HEK293 (cell line): ENCODE measurements at regions not wholly inside any gene's neighbourhood (a gene's known extent, or its start where the extent isn't known, plus 50 kb on each side); places are given as distances from the start of the nearest gene placed in this dataset.
"Not testable (repeated sequence)": the region's sequence is repeated elsewhere in the genome, so short reads cannot be mapped to it uniquely, and the experiment has no call there.

Experiments
- CTCF ChIA-PET: fragments of 350-600 bp; formaldehyde crosslinking; extraction: SDS; loops from one replicate; lab custom pipeline; 2021; ENCODE audit warnings: antibody characterized with exemption; lab: Yijun Ruan, JAX
- POLR2A ChIA-PET: fragments of 300-600 bp; formaldehyde crosslinking; extraction: SDS; loops from one replicate; lab custom pipeline; 2020; ENCODE audit warnings: antibody characterized with exemption, inconsistent platforms; lab: Yijun Ruan, JAX
- H3K27ac ChIP-seq: fragments of 200-500 bp; sonication (Bioruptor generic); 2 replicates; pipeline ENCODE4 v1.5.1; 2014; ENCODE audit warnings: low read depth, low read length, control low read depth, inconsistent platforms; ENCODE audit errors: extremely low read depth
- H3K36me3 ChIP-seq, 2 experiments: fragments of 200-500 bp in 1 of 2; sonication (Bioruptor generic) in 1 of 2; 1 replicate in 1 of 2; 2 replicates in 1 of 2; pipeline ENCODE4 v1.5.1; 2014 to 2017; ENCODE audit warnings: inconsistent platforms in 2 of 2, low read length in 2 of 2; ENCODE audit not compliant: control insufficient read depth in 2 of 2, insufficient read depth in 1 of 2
- H3K4me1 ChIP-seq: fragments of 200-500 bp; sonication (Bioruptor generic); 2 replicates; pipeline ENCODE4 v1.5.1; 2014; ENCODE audit warnings: mild to moderate bottlenecking, low read length, inconsistent platforms; ENCODE audit not compliant: control insufficient read depth, insufficient read depth
- H3K4me3 ChIP-seq: 2 replicates; pipeline ENCODE4 v1.5.1; 2011; ENCODE audit warnings: low read depth, mild to moderate bottlenecking, control low read depth, low read length, moderate library complexity
- H3K9me3 ChIP-seq: fragments of 200-500 bp; sonication (Bioruptor generic); 2 replicates; pipeline ENCODE4 v1.5.1; 2014; ENCODE audit warnings: low read depth, low read length, inconsistent platforms; ENCODE audit not compliant: control insufficient read depth, insufficient read depth
- HOXD13 ChIP-seq: sonication (generic); formaldehyde crosslinking; IDR thresholded peaks from 2 replicates; pipeline ENCODE4 v1.8.0; 2022; ENCODE audit warnings: missing genetic modification reagents, borderline replicate concordance
- ZFP37 ChIP-seq: fragments of 450-650 bp; formaldehyde crosslinking; IDR thresholded peaks from 2 replicates; pipeline ENCODE4 v1.5.1; 2016; ENCODE audit warnings: missing biosample characterization, missing genetic modification characterization
- ZNF10 ChIP-seq: fragments of 450-650 bp; formaldehyde crosslinking; IDR thresholded peaks from 2 replicates; pipeline ENCODE4 v1.5.1; 2017; ENCODE audit warnings: missing biosample characterization, missing genetic modification characterization
- ZNF133 ChIP-seq: fragments of 450-650 bp; formaldehyde crosslinking; IDR thresholded peaks from 2 replicates; pipeline ENCODE4 v1.5.1; 2016; ENCODE audit warnings: missing biosample characterization, missing genetic modification characterization
- ZNF174 ChIP-seq: fragments of 450-650 bp; formaldehyde crosslinking; IDR thresholded peaks from 2 replicates; pipeline ENCODE4 v1.5.0; 2017; ENCODE audit warnings: missing biosample characterization, mild to moderate bottlenecking, missing genetic modification characterization
- ZNF18 ChIP-seq: fragments of 450-650 bp; formaldehyde crosslinking; IDR thresholded peaks from 2 replicates; pipeline ENCODE4 v1.5.1; 2016; ENCODE audit warnings: missing biosample characterization, missing genetic modification characterization
- ZNF426 ChIP-seq: fragments of 450-650 bp; formaldehyde crosslinking; IDR thresholded peaks from 2 replicates; pipeline ENCODE4 v1.5.1; 2017; ENCODE audit warnings: missing biosample characterization, missing genetic modification characterization, mild to moderate bottlenecking, inconsistent platforms, moderate library complexity
- ZNF518A ChIP-seq: fragments of 450-650 bp; formaldehyde crosslinking; conservative IDR thresholded peaks from 2 replicates; pipeline ENCODE4 v1.5.1; 2016; ENCODE audit warnings: low read depth, missing biosample characterization, missing genetic modification characterization
- ZNF558 ChIP-seq: fragments of 450-650 bp; formaldehyde crosslinking; IDR thresholded peaks from 2 replicates; pipeline ENCODE4 v1.5.1; 2016; ENCODE audit warnings: missing biosample characterization, missing genetic modification characterization
- ZNF600 ChIP-seq: fragments of 450-650 bp; formaldehyde crosslinking; IDR thresholded peaks from 2 replicates; pipeline ENCODE4 v1.5.1; 2016; ENCODE audit warnings: missing biosample characterization, missing genetic modification characterization
- ZNF626 ChIP-seq: fragments of 450-650 bp; sonication (Bioruptor Pico); formaldehyde crosslinking; IDR thresholded peaks from 2 replicates; pipeline ENCODE4 v1.5.1; 2018; ENCODE audit warnings: missing biosample characterization, missing genetic modification characterization, inconsistent platforms
- ZNF785 ChIP-seq: fragments of 450-650 bp; formaldehyde crosslinking; IDR thresholded peaks from 2 replicates; pipeline ENCODE4 v1.5.1; 2016; ENCODE audit warnings: missing biosample characterization, missing genetic modification characterization
- ZNF792 ChIP-seq: fragments of 450-650 bp; formaldehyde crosslinking; IDR thresholded peaks from 2 replicates; pipeline ENCODE4 v1.5.1; 2016; ENCODE audit warnings: missing biosample characterization, missing genetic modification characterization
- TF ChIP-seq, protein P1 (sequence below): fragments of 450-650 bp; formaldehyde crosslinking; IDR thresholded peaks from 2 replicates; pipeline ENCODE4 v1.5.1; 2017; ENCODE audit warnings: missing biosample characterization, missing genetic modification characterization

DNA sequence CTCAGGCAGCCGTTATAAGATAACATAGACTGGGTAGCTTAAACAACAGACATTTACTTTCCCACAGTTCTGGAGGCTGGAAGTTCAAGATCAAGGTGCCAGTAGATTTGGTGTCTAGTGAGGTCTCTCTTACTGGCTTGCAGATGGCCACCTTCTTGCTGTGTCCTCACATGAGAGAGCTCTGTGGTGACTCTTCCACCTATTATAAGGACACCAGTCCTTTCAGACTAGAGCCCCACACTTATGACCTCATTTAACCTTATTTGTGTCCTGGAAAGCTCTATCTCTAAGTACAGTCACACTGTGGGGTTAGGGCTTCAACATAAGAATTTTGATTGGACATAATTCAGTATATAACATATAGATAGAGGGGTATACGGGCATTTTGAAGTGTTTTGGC is 245.0 kb downstream of the UTRN start (continued):
- no peak for TF ChIP-seq ZNF10 (tag by site-specific recombination)
- TF ChIP-seq ZNF626, result no peak

- peaks cover 0 to 16% of the 10 kb centered on the region in 2 experiments; a peak in 2 of 3 replicates for H3K36me3 ChIP-seq
- CTCF ChIA-PET, POLR2A ChIA-PET: not testable (repeated sequence)
Measured at GRCh38 chr6:144532238-144532637, 247.1 kb downstream of the UTRN start.

DNA sequence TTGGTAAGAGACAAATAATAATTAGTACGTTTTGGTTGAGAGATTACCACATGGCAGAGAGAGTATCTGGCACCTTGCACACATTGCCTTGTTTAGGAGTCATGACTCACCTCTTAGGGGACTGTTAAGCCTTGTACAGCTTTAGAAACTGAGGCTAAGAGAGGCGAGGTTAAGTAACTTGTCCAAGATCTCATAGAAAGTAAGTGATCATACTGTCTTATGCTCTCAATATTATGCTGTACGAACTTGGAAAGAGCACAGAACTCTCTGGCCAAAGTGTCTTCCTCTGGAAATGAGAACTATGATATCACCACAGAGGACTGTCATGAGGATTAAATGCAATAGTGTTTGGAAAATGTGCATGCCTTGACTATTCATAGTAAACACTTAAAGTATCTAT is 249.0 kb downstream of the UTRN start:
- TF ChIP-seq ZNF174 (tag by site-specific recombination) (no peak), ZNF18 (no peak), ZNF558 (tag by site-specific recombination) (no peak), ZNF133 (no peak), ZNF518A (tag by site-specific recombination) (no peak), ZNF792 (tag by site-specific recombination) (no peak), ZFP37 (no peak), HOXD13 (CRISPR knock-in tag) (no peak), ZNF785 (tag by site-specific recombination) (no peak), ZNF600 (no peak), ZNF426 (tag by site-specific recombination) (no peak)
- TF ChIP-seq, protein P1, sequence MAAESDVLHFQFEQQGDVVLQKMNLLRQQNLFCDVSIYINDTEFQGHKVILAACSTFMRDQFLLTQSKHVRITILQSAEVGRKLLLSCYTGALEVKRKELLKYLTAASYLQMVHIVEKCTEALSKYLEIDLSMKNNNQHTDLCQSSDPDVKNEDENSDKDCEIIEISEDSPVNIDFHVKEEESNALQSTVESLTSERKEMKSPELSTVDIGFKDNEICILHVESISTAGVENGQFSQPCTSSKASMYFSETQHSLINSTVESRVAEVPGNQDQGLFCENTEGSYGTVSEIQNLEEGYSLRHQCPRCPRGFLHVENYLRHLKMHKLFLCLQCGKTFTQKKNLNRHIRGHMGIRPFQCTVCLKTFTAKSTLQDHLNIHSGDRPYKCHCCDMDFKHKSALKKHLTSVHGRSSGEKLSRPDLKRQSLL (tag by site-specific recombination), result no peak
- H3K27ac ChIP-seq, result no peak overlapping the region
- H3K36me3 ChIP-seq, result peaks cover 0 to 17% of the 10 kb centered on the region in 2 experiments; a peak in 2 of 3 replicates
- CTCF ChIA-PET, result interaction anchor here (0.8 to 1.3 kb wide), 2 partner anchors 16 to 547 kb away, joined by 3 to 4 read pairs; no protein-coding TSS in a partner anchor
- H3K4me3 ChIP-seq, result no peak overlapping the region
- POLR2A ChIA-PET, result no interaction called here
- H3K4me1 ChIP-seq, result peaks cover under 1% of the 10 kb centered on the region; the same call in 1 of the 2 replicates
- H3K9me3 ChIP-seq, result no peaks in the 10 kb centered on the region

More at GRCh38 chr6:144532238-144532637, 247.1 kb downstream of the UTRN start:
- H3K27ac ChIP-seq, H3K4me3 ChIP-seq, H3K9me3 ChIP-seq, H3K4me1 ChIP-seq: not testable (repeated sequence)
